ENCODE measurements at regions not wholly inside any gene's neighbourhood (a gene's known extent, or its start where the extent isn't known, plus 50 kb on each side); places are given as distances from the start of the nearest gene placed in this dataset.

DNA sequence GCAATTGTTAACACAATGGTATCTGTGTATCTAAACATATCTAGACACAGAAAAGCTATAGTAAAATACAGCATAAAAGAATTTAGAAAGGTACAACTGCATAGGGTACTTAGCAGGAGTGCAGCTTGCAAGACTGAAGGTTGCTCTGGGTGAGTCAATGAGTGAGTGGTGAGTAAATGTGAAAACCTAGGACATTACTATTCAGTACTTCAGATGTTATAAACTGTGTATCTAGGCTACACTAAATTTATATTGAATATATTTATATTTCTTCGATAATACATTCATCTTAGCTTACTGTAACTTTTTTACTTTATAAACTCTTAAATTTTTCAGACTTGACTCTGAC lies 409.0 kb upstream of the DCN start:
- TF ChIP-seq, protein P1, sequence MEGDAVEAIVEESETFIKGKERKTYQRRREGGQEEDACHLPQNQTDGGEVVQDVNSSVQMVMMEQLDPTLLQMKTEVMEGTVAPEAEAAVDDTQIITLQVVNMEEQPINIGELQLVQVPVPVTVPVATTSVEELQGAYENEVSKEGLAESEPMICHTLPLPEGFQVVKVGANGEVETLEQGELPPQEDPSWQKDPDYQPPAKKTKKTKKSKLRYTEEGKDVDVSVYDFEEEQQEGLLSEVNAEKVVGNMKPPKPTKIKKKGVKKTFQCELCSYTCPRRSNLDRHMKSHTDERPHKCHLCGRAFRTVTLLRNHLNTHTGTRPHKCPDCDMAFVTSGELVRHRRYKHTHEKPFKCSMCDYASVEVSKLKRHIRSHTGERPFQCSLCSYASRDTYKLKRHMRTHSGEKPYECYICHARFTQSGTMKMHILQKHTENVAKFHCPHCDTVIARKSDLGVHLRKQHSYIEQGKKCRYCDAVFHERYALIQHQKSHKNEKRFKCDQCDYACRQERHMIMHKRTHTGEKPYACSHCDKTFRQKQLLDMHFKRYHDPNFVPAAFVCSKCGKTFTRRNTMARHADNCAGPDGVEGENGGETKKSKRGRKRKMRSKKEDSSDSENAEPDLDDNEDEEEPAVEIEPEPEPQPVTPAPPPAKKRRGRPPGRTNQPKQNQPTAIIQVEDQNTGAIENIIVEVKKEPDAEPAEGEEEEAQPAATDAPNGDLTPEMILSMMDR (conservative IDR thresholded peaks at IDR 0.05; ENCODE audit: low read depth, low read length), result no peak
- TF ChIP-seq EZH2 (IDR thresholded peaks at IDR 0.05; ENCODE audit: borderline replicate concordance, low read depth, low read length, poor library complexity, severe bottlenecking), result no peak

DNA sequence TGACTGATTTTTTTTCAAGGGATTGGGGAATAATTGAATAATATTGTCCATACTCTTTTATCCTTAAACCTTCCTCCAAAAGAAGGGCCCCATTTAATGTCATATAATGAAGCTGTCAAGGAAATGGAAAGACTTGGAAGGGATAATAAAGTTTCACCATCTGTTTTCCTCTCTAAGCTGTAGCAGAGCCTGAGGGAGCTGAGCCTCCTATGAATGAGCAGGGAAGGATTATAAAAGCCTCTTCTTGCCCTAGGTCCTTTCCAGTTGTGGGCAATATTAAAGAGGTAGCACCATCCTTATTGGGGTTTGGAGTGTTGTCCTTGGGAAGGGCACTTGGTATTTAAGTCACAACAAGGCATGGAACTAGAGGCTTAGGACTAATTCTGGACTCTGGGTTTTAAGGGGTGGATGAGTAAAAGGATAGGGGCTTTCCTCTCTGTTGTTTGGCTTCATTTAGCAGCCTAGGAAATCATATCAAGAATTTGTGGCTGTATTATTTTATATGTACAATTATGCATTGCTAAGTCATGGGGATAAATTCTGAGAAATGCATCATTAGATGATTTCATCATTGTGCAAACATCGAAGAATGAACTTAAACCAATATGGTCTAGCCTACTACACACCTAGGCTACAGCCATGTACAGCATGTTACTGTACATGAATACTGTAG lies 408.5 kb upstream of the DCN start:
- Histone ChIP-seq H3K4me3 (ENCODE audit: low read depth, low read length, poor library complexity, severe bottlenecking) (no peak overlapping the region), H3K4me1 (ENCODE audit: insufficient read depth, low read length, poor library complexity, severe bottlenecking) (no peaks in the 10 kb centered on the region), H3K9me3 (ENCODE audit: low read depth, low read length, poor library complexity, severe bottlenecking) (no peaks in the 10 kb centered on the region), H3K36me3 (ENCODE audit: insufficient read depth, low read length, poor library complexity, severe bottlenecking) (no peaks in the 10 kb centered on the region), H3K27me3 (replicated peaks; ENCODE audit: insufficient read depth, low read depth, low read length, poor library complexity) (no peaks in the 10 kb centered on the region), H3K27ac (ENCODE audit: low read depth, low read length, poor library complexity, severe bottlenecking) (no peak overlapping the region)
- BruUV-seq (replicated peaks), result no TSS peak
- DNase-seq (ENCODE audit: low spot score), result no peak
- CTCF ChIA-PET, result interaction anchor here (0.6 kb wide), 1 partner anchor 25 kb away, joined by 3 read pairs; no protein-coding TSS in a partner anchor
- POLR2A ChIA-PET (ENCODE audit: low non-redundant PET), result no interaction called here
- intact Hi-C loops (cut with micrococcal nuclease; ENCODE audit: unreplicated experiment), result no loop called here
- TF ChIP-seq, protein P1 (conservative IDR thresholded peaks at IDR 0.05; ENCODE audit: low read depth, low read length), result no peak
- TF ChIP-seq EZH2 (IDR thresholded peaks at IDR 0.05; ENCODE audit: borderline replicate concordance, low read depth, low read length, poor library complexity, severe bottlenecking), result no peak

More for the DNA sequence above, 409.0 kb upstream of the DCN start:
- Histone ChIP-seq H3K9me3 (ENCODE audit: low read depth, low read length, poor library complexity, severe bottlenecking) (no peaks in the 10 kb centered on the region), H3K27me3 (replicated peaks; ENCODE audit: insufficient read depth, low read depth, low read length, poor library complexity) (no peaks in the 10 kb centered on the region), H3K27ac (ENCODE audit: low read depth, low read length, poor library complexity, severe bottlenecking) (no peak overlapping the region), H3K4me1 (ENCODE audit: insufficient read depth, low read length, poor library complexity, severe bottlenecking) (no peaks in the 10 kb centered on the region), H3K4me3 (ENCODE audit: low read depth, low read length, poor library complexity, severe bottlenecking) (no peak overlapping the region), H3K36me3 (ENCODE audit: insufficient read depth, low read length, poor library complexity, severe bottlenecking) (no peaks in the 10 kb centered on the region)
- no peak for DNase-seq (ENCODE audit: low spot score)
- no TSS peak for BruUV-seq (replicated peaks)
- ChIA-PET POLR2A (ENCODE audit: low non-redundant PET) (no interaction called here), CTCF (no interaction called here)
- intact Hi-C loops (cut with micrococcal nuclease; ENCODE audit: unreplicated experiment), result no loop called here

DNA sequence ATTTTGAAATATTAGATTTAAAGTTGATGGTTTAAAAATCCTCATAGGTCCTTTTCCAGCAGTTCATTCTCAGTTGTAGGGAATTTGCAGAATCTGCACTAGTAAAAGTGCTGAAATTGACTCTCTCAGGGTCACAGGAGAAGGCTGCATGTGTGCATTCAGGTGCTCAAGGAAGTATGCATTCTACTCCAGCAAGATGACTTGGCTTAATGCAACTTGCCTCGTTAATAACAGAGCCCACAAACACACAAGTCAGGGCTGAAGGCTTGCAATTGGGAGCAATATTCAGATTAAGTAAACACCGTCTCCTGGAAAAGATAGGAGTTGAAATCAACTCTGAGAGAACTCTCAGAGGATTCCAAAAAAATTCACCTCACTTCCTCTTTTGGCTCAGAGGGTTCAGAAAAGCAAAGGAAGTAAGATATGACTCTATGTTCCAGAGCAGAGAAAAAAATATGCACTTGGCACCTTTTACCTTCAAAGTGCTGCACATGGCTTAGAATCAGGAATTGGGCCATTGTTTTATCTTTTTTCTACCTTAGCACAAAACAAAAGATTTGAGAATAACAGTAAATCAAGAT lies 406.3 kb upstream of the DCN start:
- Histone ChIP-seq H3K27ac (ENCODE audit: low read depth, low read length, poor library complexity, severe bottlenecking) (no peak overlapping the region), H3K27me3 (replicated peaks; ENCODE audit: insufficient read depth, low read depth, low read length, poor library complexity) (no peaks in the 10 kb centered on the region), H3K9me3 (ENCODE audit: low read depth, low read length, poor library complexity, severe bottlenecking) (no peaks in the 10 kb centered on the region), H3K36me3 (ENCODE audit: insufficient read depth, low read length, poor library complexity, severe bottlenecking) (no peaks in the 10 kb centered on the region), H3K4me3 (ENCODE audit: low read depth, low read length, poor library complexity, severe bottlenecking) (no peak overlapping the region), H3K4me1 (ENCODE audit: insufficient read depth, low read length, poor library complexity, severe bottlenecking) (no peaks in the 10 kb centered on the region)
- TF ChIP-seq EZH2 (IDR thresholded peaks at IDR 0.05; ENCODE audit: borderline replicate concordance, low read depth, low read length, poor library complexity, severe bottlenecking), result no peak
- TF ChIP-seq, protein P1 (conservative IDR thresholded peaks at IDR 0.05; ENCODE audit: low read depth, low read length), result no peak
- ChIA-PET CTCF (no interaction called here), POLR2A (ENCODE audit: low non-redundant PET) (no interaction called here)
- no peak for DNase-seq (ENCODE audit: low spot score)
- no TSS peak for BruUV-seq (replicated peaks)
- intact Hi-C loops (cut with micrococcal nuclease; ENCODE audit: unreplicated experiment), result no loop called here

Measured in A673 (cell line).